ENCODE measurements at regions not wholly inside any gene's neighbourhood (a gene's known extent, or its start where the extent isn't known, plus 50 kb on each side); places are given as distances from the start of the nearest gene placed in this dataset.

- DNase-seq (ENCODE audit: low spot score), result no peak
- no peak overlapping the region for H3K27ac ChIP-seq
- no peak for TF ChIP-seq CTCF (conservative IDR thresholded peaks at IDR 0.05; ENCODE audit: low read depth)
- ChIA-PET POLR2A (ENCODE audit: low non-redundant PET) (no interaction called here), CTCF (no interaction called here)
Measured at GRCh38 chr2:152874955-152875354, 156.5 kb downstream of the ARL6IP6 start.

- no peak overlapping the region for H3K27ac ChIP-seq
- no peak for TF ChIP-seq CTCF (conservative IDR thresholded peaks at IDR 0.05; ENCODE audit: low read depth)
- no peak for DNase-seq (ENCODE audit: low spot score)
- ChIA-PET POLR2A (ENCODE audit: low non-redundant PET) (no interaction called here), CTCF (no interaction called here)
Measured at GRCh38 chr2:152870239-152870638, 151.8 kb downstream of the ARL6IP6 start.

- H3K27ac ChIP-seq, result no peak overlapping the region
- CTCF ChIA-PET, result no interaction called here
- no peak for DNase-seq (ENCODE audit: low spot score)
- POLR2A ChIA-PET (ENCODE audit: low non-redundant PET), result no interaction called here
- no peak for TF ChIP-seq CTCF (conservative IDR thresholded peaks at IDR 0.05; ENCODE audit: low read depth)
Measured at GRCh38 chr2:152867397-152867796, 149.0 kb downstream of the ARL6IP6 start.

GRCh38 chr2:152864601-152865149, 146.3 kb downstream of the ARL6IP6 start:
- ChIA-PET CTCF (no interaction called here), POLR2A (ENCODE audit: low non-redundant PET) (no interaction called here)
- no peak for DNase-seq (ENCODE audit: low spot score)
- no peak for TF ChIP-seq CTCF (conservative IDR thresholded peaks at IDR 0.05; ENCODE audit: low read depth)
- no peak overlapping the region for H3K27ac ChIP-seq

- TF ChIP-seq CTCF (conservative IDR thresholded peaks at IDR 0.05; ENCODE audit: low read depth), result no peak
- CTCF ChIA-PET, result no interaction called here
- POLR2A ChIA-PET (ENCODE audit: low non-redundant PET), result no interaction called here
- H3K27ac ChIP-seq, result no peak overlapping the region
- no peak for DNase-seq (ENCODE audit: low spot score)
Measured at GRCh38 chr2:152863826-152864225, 145.4 kb downstream of the ARL6IP6 start.

- peak; percentile 32 for DNase-seq (ENCODE audit: low spot score)
- H3K27ac ChIP-seq, result no peak overlapping the region
- ChIA-PET POLR2A (ENCODE audit: low non-redundant PET) (no interaction called here), CTCF (interaction anchor here (0.6 to 1.7 kb wide), 4 partner anchors 14 to 347 kb away, joined by 3 to 4 read pairs (median 3); no protein-coding TSS in a partner anchor)
- TF ChIP-seq CTCF (conservative IDR thresholded peaks at IDR 0.05; ENCODE audit: low read depth), result peak; percentile 62
Measured at GRCh38 chr2:152861349-152861942, 143.0 kb downstream of the ARL6IP6 start.

Data from RWPE1 (cell line).